ENCODE measurements at regions not wholly inside any gene's neighbourhood (a gene's known extent, or its start where the extent isn't known, plus 50 kb on each side); places are given as distances from the start of the nearest gene placed in this dataset.
"Not testable (repeated sequence)": the region's sequence is repeated elsewhere in the genome, so short reads cannot be mapped to it uniquely, and the experiment has no call there.

GRCh38 chr14:99995700-99996356 lies 69.4 kb upstream of the EVL start:
- H3K9me3 ChIP-seq (ENCODE audit: low read length) = no peaks in the 10 kb centered on the region
- no peaks in the 10 kb centered on the region for H4K20me1 ChIP-seq (ENCODE audit: insufficient read depth, low read depth, low read length)
- no peaks in the 10 kb centered on the region for H3K79me2 ChIP-seq (ENCODE audit: low read length)
- H3K9ac ChIP-seq (ENCODE audit: low read length) = no peak overlapping the region
- H3K4me2 ChIP-seq (ENCODE audit: low read depth, low read length, poor library complexity, severe bottlenecking) = no peak overlapping the region
- H2AFZ ChIP-seq (ENCODE audit: low read length) = no peak overlapping the region
- peak; percentile 93 for DNase-seq
- no peaks in the 10 kb centered on the region for H3K27me3 ChIP-seq (ENCODE audit: low read length)
- no peaks in the 10 kb centered on the region for H3K4me1 ChIP-seq (ENCODE audit: low read length)
- no peak overlapping the region for H3K27ac ChIP-seq (ENCODE audit: low read length)
- H3K4me3 ChIP-seq (ENCODE audit: low read length) = no peak overlapping the region
- no peaks in the 10 kb centered on the region for H3K9me2 ChIP-seq (replicated peaks; ENCODE audit: insufficient read depth, low read length)
- H3K36me3 ChIP-seq (ENCODE audit: insufficient read depth, low read length) = no peaks in the 10 kb centered on the region

GRCh38 chr14:99996951-99997571 lies 68.2 kb upstream of the EVL start:
- Histone ChIP-seq H3K79me2 (ENCODE audit: low read length) (no peaks in the 10 kb centered on the region), H3K4me3 (ENCODE audit: low read length) (no peak overlapping the region), H3K9me3 (ENCODE audit: low read length) (no peaks in the 10 kb centered on the region), H3K4me1 (ENCODE audit: low read length) (no peaks in the 10 kb centered on the region), H3K4me2 (ENCODE audit: low read depth, low read length, poor library complexity, severe bottlenecking) (no peak overlapping the region), H3K27me3 (ENCODE audit: low read length) (no peaks in the 10 kb centered on the region), H3K36me3 (ENCODE audit: insufficient read depth, low read length) (no peaks in the 10 kb centered on the region), H3K9me2 (replicated peaks; ENCODE audit: insufficient read depth, low read length) (no peaks in the 10 kb centered on the region), H2AFZ (ENCODE audit: low read length) (no peak overlapping the region), H3K27ac (ENCODE audit: low read length) (no peak overlapping the region), H3K9ac (ENCODE audit: low read length) (no peak overlapping the region), H4K20me1 (ENCODE audit: insufficient read depth, low read depth, low read length) (no peaks in the 10 kb centered on the region)
- DNase-seq = no peak

- H3K4me3 ChIP-seq (ENCODE audit: low read length); H3K9me3 ChIP-seq (ENCODE audit: low read length); DNase-seq; H4K20me1 ChIP-seq (ENCODE audit: insufficient read depth, low read depth, low read length); H3K9ac ChIP-seq (ENCODE audit: low read length); H3K9me2 ChIP-seq (replicated peaks; ENCODE audit: insufficient read depth, low read length); H3K36me3 ChIP-seq (ENCODE audit: insufficient read depth, low read length); H3K4me2 ChIP-seq (ENCODE audit: low read depth, low read length, poor library complexity, severe bottlenecking); H2AFZ ChIP-seq (ENCODE audit: low read length); H3K27ac ChIP-seq (ENCODE audit: low read length); H3K4me1 ChIP-seq (ENCODE audit: low read length); H3K79me2 ChIP-seq (ENCODE audit: low read length); H3K27me3 ChIP-seq (ENCODE audit: low read length): not testable (repeated sequence)
Measured at GRCh38 chr14:100000398-100000797, 64.8 kb upstream of the EVL start.

- no peak for DNase-seq
- no peak overlapping the region for H3K9ac ChIP-seq (ENCODE audit: low read length)
- peaks cover 3% of the 10 kb centered on the region; the same call in 1 of the 2 replicates for H3K27me3 ChIP-seq (ENCODE audit: low read length)
- no peak overlapping the region for H3K4me3 ChIP-seq (ENCODE audit: low read length)
- H3K36me3 ChIP-seq (ENCODE audit: insufficient read depth, low read length) = no peaks in the 10 kb centered on the region
- H3K27ac ChIP-seq (ENCODE audit: low read length) = no peak overlapping the region
- H3K9me3 ChIP-seq (ENCODE audit: low read length) = peaks cover 4% of the 10 kb centered on the region; the same call in 1 of the 2 replicates
- H3K4me1 ChIP-seq (ENCODE audit: low read length) = no peaks in the 10 kb centered on the region
- H3K9me2 ChIP-seq (replicated peaks; ENCODE audit: insufficient read depth, low read length) = no peaks in the 10 kb centered on the region
- no peaks in the 10 kb centered on the region for H3K79me2 ChIP-seq (ENCODE audit: low read length)
- no peaks in the 10 kb centered on the region for H4K20me1 ChIP-seq (ENCODE audit: insufficient read depth, low read depth, low read length)
- H2AFZ ChIP-seq (ENCODE audit: low read length) = no peak overlapping the region
- no peak overlapping the region for H3K4me2 ChIP-seq (ENCODE audit: low read depth, low read length, poor library complexity, severe bottlenecking)
Measured at GRCh38 chr14:100004392-100004791, 60.8 kb upstream of the EVL start.

- Histone ChIP-seq H2AFZ (ENCODE audit: low read length) (no peak overlapping the region), H4K20me1 (ENCODE audit: insufficient read depth, low read depth, low read length) (no peaks in the 10 kb centered on the region), H3K9ac (ENCODE audit: low read length) (no peak overlapping the region), H3K79me2 (ENCODE audit: low read length) (no peaks in the 10 kb centered on the region), H3K4me1 (ENCODE audit: low read length) (no peaks in the 10 kb centered on the region), H3K9me3 (ENCODE audit: low read length) (peaks cover 4% of the 10 kb centered on the region; the same call in 1 of the 2 replicates), H3K27ac (ENCODE audit: low read length) (no peak overlapping the region), H3K9me2 (replicated peaks; ENCODE audit: insufficient read depth, low read length) (no peaks in the 10 kb centered on the region), H3K36me3 (ENCODE audit: insufficient read depth, low read length) (no peaks in the 10 kb centered on the region), H3K4me3 (ENCODE audit: low read length) (no peak overlapping the region), H3K27me3 (ENCODE audit: low read length) (peaks cover 3% of the 10 kb centered on the region; the same call in 1 of the 2 replicates), H3K4me2 (ENCODE audit: low read depth, low read length, poor library complexity, severe bottlenecking) (no peak overlapping the region)
- DNase-seq = no peak
Measured at GRCh38 chr14:100007254-100007653, 58.0 kb upstream of the EVL start.

- not testable (repeated sequence) for H3K36me3 ChIP-seq (ENCODE audit: insufficient read depth, low read length); H3K4me2 ChIP-seq (ENCODE audit: low read depth, low read length, poor library complexity, severe bottlenecking); H3K4me3 ChIP-seq (ENCODE audit: low read length); H3K27ac ChIP-seq (ENCODE audit: low read length); H4K20me1 ChIP-seq (ENCODE audit: insufficient read depth, low read depth, low read length); DNase-seq; H3K79me2 ChIP-seq (ENCODE audit: low read length); H3K9me2 ChIP-seq (replicated peaks; ENCODE audit: insufficient read depth, low read length); H3K9ac ChIP-seq (ENCODE audit: low read length); H3K27me3 ChIP-seq (ENCODE audit: low read length); H3K9me3 ChIP-seq (ENCODE audit: low read length); H2AFZ ChIP-seq (ENCODE audit: low read length); H3K4me1 ChIP-seq (ENCODE audit: low read length)
Measured at GRCh38 chr14:100009802-100010201, 55.4 kb upstream of the EVL start.

GRCh38 chr14:100010679-100011078 lies 54.5 kb upstream of the EVL start:
- no peaks in the 10 kb centered on the region for H3K79me2 ChIP-seq (ENCODE audit: low read length)
- no peak overlapping the region for H3K4me2 ChIP-seq (ENCODE audit: low read depth, low read length, poor library complexity, severe bottlenecking)
- no peak for DNase-seq
- no peaks in the 10 kb centered on the region for H3K9me2 ChIP-seq (replicated peaks; ENCODE audit: insufficient read depth, low read length)
- no peak overlapping the region for H2AFZ ChIP-seq (ENCODE audit: low read length)
- no peaks in the 10 kb centered on the region for H4K20me1 ChIP-seq (ENCODE audit: insufficient read depth, low read depth, low read length)
- no peak overlapping the region for H3K27ac ChIP-seq (ENCODE audit: low read length)
- peaks cover 3% of the 10 kb centered on the region; the same call in 1 of the 2 replicates for H3K27me3 ChIP-seq (ENCODE audit: low read length)
- H3K4me3 ChIP-seq (ENCODE audit: low read length) = no peak overlapping the region
- no peaks in the 10 kb centered on the region for H3K9me3 ChIP-seq (ENCODE audit: low read length)
- no peaks in the 10 kb centered on the region for H3K36me3 ChIP-seq (ENCODE audit: insufficient read depth, low read length)
- H3K4me1 ChIP-seq (ENCODE audit: low read length) = no peaks in the 10 kb centered on the region
- H3K9ac ChIP-seq (ENCODE audit: low read length) = no peak overlapping the region

GRCh38 chr14:100011628-100012325 lies 53.4 kb upstream of the EVL start:
- no peaks in the 10 kb centered on the region for H3K4me1 ChIP-seq (ENCODE audit: low read length)
- no peak overlapping the region for H3K27ac ChIP-seq (ENCODE audit: low read length)
- no peaks in the 10 kb centered on the region for H3K9me2 ChIP-seq (replicated peaks; ENCODE audit: insufficient read depth, low read length)
- no peak overlapping the region for H3K9ac ChIP-seq (ENCODE audit: low read length)
- no peaks in the 10 kb centered on the region for H3K9me3 ChIP-seq (ENCODE audit: low read length)
- no peaks in the 10 kb centered on the region for H3K79me2 ChIP-seq (ENCODE audit: low read length)
- no peak overlapping the region for H3K4me2 ChIP-seq (ENCODE audit: low read depth, low read length, poor library complexity, severe bottlenecking)
- no peaks in the 10 kb centered on the region for H4K20me1 ChIP-seq (ENCODE audit: insufficient read depth, low read depth, low read length)
- H3K27me3 ChIP-seq (ENCODE audit: low read length) = peaks cover 3% of the 10 kb centered on the region; the same call in 1 of the 2 replicates
- no peak overlapping the region for H2AFZ ChIP-seq (ENCODE audit: low read length)
- H3K4me3 ChIP-seq (ENCODE audit: low read length) = no peak overlapping the region
- DNase-seq = no peak
- no peaks in the 10 kb centered on the region for H3K36me3 ChIP-seq (ENCODE audit: insufficient read depth, low read length)

All from Karpas-422 (cell line).